GM18505 (cell line): ENCODE measurements at regions not wholly inside any gene's neighbourhood (a gene's known extent, or its start where the extent isn't known, plus 50 kb on each side); places are given as distances from the start of the nearest gene placed in this dataset.
"Not testable (repeated sequence)": the region's sequence is repeated elsewhere in the genome, so short reads cannot be mapped to it uniquely, and the experiment has no call there.

Experiments
- ATAC-seq: cut with Tn5 transposase; IDR thresholded peaks from one replicate; pipeline ENCODE4 v1.9.1; 2021; ENCODE audit not compliant: unreplicated experiment
- POLR2A ChIP-seq: IDR thresholded peaks from 4 replicates; pipeline ENCODE4 v1.6.1; 2011; ENCODE audit warnings: borderline replicate concordance; ENCODE audit not compliant: insufficient read depth, insufficient read length; ENCODE audit errors: extremely low read depth

DNA sequence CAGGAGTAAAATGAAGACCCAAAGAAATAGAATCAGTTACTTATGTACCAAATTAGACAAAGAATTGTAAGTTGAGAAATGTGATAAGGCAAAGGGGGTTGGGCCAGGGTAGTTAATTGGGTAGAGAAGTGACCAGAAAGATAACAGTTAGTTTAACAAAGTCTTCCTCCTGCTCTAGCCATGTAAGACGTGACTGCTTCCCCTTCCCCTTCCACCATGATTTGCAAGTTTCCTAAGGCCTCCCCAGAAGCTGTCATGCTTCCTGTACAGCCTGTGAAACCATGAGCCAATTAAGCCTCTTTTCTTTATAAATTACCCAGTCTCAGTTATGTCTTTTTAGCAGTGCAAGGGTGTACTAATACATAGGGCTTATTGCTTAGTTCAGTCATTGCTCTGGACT is 142.0 kb upstream of the PDE4B start:
- ATAC-seq: no peak
- TF ChIP-seq POLR2A: no peak

DNA sequence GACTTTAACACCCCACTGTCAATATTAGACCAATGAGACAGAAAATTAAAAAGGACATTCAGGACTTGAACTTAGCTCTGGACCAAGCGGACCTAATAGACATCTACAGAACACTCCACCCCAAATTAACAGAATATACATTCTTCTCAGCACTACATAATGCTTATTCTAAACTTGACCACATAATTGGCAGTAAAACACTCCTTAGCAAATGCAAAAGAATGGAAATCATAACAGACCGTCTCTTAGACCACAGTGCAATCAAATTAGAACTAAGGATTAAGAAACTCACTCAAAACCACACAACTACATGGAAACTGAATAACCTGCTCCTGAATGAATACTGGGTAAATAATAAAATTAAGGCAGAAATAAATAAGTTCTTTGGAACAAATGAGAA is 138.2 kb upstream of the PDE4B start:
- ATAC-seq: not testable (repeated sequence)

GRCh38 chr1:65657609-65658008 is 135.1 kb upstream of the PDE4B start:
- ATAC-seq: not testable (repeated sequence)

- no peak for ATAC-seq
- no peak for TF ChIP-seq POLR2A
These were observed 134.6 kb upstream of the PDE4B start for GRCh38 chr1:65658122-65658521.

DNA sequence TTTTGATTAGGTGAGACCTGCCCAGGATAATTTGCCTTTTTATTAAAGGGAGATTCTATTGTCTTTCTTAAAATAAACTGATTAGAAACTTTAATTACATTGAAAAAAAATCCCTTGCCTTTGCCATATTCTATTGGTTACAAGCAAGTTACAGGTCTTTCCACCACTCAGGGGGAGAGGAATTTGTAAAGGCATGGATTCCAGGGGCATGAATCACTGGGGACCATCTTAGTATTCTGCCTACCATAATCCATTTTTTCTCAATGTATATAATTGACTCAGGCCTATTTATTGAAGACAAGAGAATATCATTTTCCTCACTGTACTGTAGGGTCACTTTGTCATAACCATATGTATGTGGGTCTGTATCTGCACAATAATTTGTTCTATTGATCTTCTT is 124.3 kb upstream of the PDE4B start:
- ATAC-seq: no peak
- TF ChIP-seq POLR2A: no peak

DNA sequence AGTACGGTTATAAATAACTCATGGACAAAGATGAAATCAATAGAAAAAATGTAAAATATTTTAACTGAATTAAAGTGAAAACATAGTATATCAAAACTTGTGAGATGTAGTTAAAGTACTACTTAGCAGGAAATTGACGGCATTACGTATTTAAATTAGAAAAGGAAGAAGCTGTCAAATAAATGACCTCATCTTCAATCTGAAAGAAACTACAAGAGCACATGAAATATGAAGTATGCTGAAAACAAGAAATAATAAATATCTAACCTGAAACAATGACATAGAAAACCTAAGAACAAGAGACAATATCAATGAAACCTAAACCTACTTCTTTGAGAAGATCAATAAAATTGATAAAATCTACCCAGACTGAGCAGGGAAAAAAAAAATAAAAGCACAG is 122.2 kb upstream of the PDE4B start:
- no peak for TF ChIP-seq POLR2A
- ATAC-seq: no peak

DNA sequence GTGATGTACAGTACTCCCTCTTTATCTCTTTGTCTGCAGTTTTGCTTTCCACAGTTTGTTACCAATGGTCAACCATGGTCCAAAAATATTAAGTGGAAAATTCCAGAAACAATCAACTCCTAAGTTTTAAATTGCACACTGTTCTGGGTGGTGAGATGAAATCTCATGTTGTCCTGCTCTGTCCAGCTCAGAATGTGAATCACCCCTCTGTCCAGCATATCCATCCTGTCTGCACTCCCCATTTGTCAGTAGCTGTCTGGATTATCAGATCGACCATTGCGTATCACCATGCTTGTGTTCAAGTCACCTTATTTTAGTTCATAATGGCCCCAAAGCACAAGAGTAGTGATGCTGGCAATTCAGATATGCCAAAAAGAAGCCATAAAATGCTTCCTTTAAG is 118.2 kb upstream of the PDE4B start:
- no peak for TF ChIP-seq POLR2A
- no peak for ATAC-seq

DNA sequence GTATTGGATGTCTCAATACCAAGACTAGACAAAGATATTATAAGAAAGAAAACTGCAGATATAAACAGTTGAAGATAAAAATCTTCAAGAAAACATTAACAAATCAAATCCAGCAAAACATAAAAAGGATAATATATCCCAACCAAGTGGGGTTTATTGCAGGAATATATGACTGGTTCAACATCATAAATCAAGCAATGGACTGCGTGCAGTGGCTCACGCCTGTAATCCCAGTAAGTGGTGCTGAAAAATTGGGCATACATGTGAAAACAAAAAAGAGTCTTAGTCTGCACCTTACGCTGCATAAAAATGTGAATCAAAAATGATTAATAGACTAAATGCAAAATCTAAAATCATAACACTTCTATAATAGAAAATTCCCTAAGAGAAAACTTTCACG is 112.9 kb upstream of the PDE4B start:
- ATAC-seq: no peak

GRCh38 chr1:65681096-65681495 is 111.6 kb upstream of the PDE4B start:
- ATAC-seq: no peak
- no peak for TF ChIP-seq POLR2A

More for the DNA sequence above, 112.9 kb upstream of the PDE4B start:
- TF ChIP-seq POLR2A: no peak

GRCh38 chr1:65687428-65688214 is 105.1 kb upstream of the PDE4B start:
- TF ChIP-seq POLR2A: no peak
- ATAC-seq: peak; percentile 93

- ATAC-seq: no peak
These were observed 104.5 kb upstream of the PDE4B start for GRCh38 chr1:65688215-65688566.

DNA sequence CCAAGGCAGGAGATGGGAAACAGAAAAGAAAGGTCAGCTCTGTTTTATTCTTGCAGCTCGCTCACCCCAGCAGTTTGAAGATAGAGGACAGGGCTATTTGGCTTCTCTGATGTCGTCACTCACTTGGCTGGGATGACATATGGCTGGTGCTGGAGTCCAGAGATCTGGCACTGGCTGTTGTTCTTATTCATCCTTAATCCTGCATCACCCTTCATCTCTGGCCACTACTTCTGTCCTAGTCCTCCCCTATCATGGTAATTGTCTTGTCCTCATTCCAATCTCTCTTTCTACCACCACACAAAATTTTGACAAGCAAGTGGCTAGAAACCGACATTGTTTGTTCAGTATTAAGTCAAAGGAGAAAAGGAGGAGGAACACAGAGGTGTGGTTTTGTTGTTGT is 103.8 kb upstream of the PDE4B start:
- TF ChIP-seq POLR2A: no peak
- no peak for ATAC-seq

More at GRCh38 chr1:65688215-65688566, 104.5 kb upstream of the PDE4B start:
- TF ChIP-seq POLR2A: no peak

- ATAC-seq: no peak
- TF ChIP-seq POLR2A: no peak
These were observed 101.4 kb upstream of the PDE4B start for GRCh38 chr1:65691152-65691900.

- no peak for ATAC-seq
These were observed 100.7 kb upstream of the PDE4B start for GRCh38 chr1:65691972-65692371.

More at GRCh38 chr1:65691972-65692371, 100.7 kb upstream of the PDE4B start:
- TF ChIP-seq POLR2A: no peak
